Endothelial cell of umbilical vein (primary cell): ENCODE measurements at regions not wholly inside any gene's neighbourhood (a gene's known extent, or its start where the extent isn't known, plus 50 kb on each side); places are given as distances from the start of the nearest gene placed in this dataset.

Source experiments
- BruUV-seq: library from RNA; stranded (reverse); fragments of 400-500 nt; replicated peaks from 2 replicates; lab custom pipeline; 2021; lab: Mats Ljungman, UMichigan
- CTCF ChIA-PET: fragments of 300-600, 350-600 bp; sonication (Branson Sonifier 250); formaldehyde crosslinking; loops from one replicate; lab custom pipeline; 2021; ENCODE audit warnings: antibody characterized with exemption, inconsistent platforms; lab: Charles Lee
- POLR2A ChIA-PET: fragments of 300-600, 350-600 bp; sonication (Branson Sonifier 250); formaldehyde crosslinking; loops from one replicate; lab custom pipeline; 2021; ENCODE audit warnings: antibody characterized with exemption, inconsistent platforms; lab: Charles Lee
- DNase-seq: peaks from one replicate; pipeline ENCODE4 v3.0.0-alpha.2; 2011; ENCODE audit warnings: low read depth, low spot score
- FAIRE-seq: peaks from 2 replicates; lab custom pipeline; 2011; peaks lifted over from hg19 to GRCh38; lab: Jason Lieb, UNC
- H2AFZ ChIP-seq: 2 replicates; pipeline ENCODE4 v1.6.0; 2012; ENCODE audit warnings: low read depth, low read length, control low read depth, inconsistent platforms
- H3K27ac ChIP-seq: 2 replicates; pipeline ENCODE4 v1.5.1; 2011; ENCODE audit warnings: low read depth, mild to moderate bottlenecking, control low read depth, low read length, moderate library complexity; ENCODE audit not compliant: insufficient read depth
- H3K27me3 ChIP-seq, 2 experiments: 2 replicates each; pipeline versions ENCODE4 v1.6.0 to v1.6.1; 2011; ENCODE audit warnings: low read length in 2 of 2, mixed read lengths in 1 of 2; ENCODE audit not compliant: control insufficient read depth in 2 of 2, insufficient read depth in 2 of 2
- H3K36me3 ChIP-seq, 2 experiments: 2 replicates in 1 of 2; 3 replicates in 1 of 2; pipeline ENCODE4 v1.5.1; 2011; ENCODE audit warnings: low read length in 2 of 2, mild to moderate bottlenecking in 1 of 2, moderate library complexity in 1 of 2; ENCODE audit not compliant: control insufficient read depth in 2 of 2, insufficient read depth in 2 of 2; ENCODE audit errors: extremely low read depth in 1 of 2
- H3K4me1 ChIP-seq: 3 replicates; pipeline ENCODE4 v1.5.1; 2011; ENCODE audit warnings: mild to moderate bottlenecking, low read length; ENCODE audit not compliant: control insufficient read depth, insufficient read depth; ENCODE audit errors: extremely low read depth
- H3K4me2 ChIP-seq: 2 replicates; pipeline ENCODE4 v1.6.1; 2011; ENCODE audit warnings: low read length, control low read depth, mixed read lengths; ENCODE audit not compliant: insufficient read depth
- H3K4me3 ChIP-seq, 3 experiments: fragments of 200-600 bp in 1 of 3; sonication (generic), shearing (Covaris generic) in 1 of 3; replicated peaks in 1 of 3; 2 replicates each; pipeline ENCODE4 v1.5.1; 2011 to 2016; ENCODE audit warnings: control low read depth in 3 of 3, low read length in 3 of 3, mild to moderate bottlenecking in 2 of 3, inconsistent platforms in 1 of 3, low read depth in 1 of 3, moderate library complexity in 1 of 3; ENCODE audit not compliant: insufficient read depth in 1 of 3
- H3K79me2 ChIP-seq: 2 replicates; pipeline ENCODE4 v1.6.0; 2012; ENCODE audit warnings: low read length, inconsistent platforms; ENCODE audit not compliant: control insufficient read depth, insufficient read depth
- H3K9ac ChIP-seq: replicated peaks from 2 replicates; pipeline ENCODE3; 2011; ENCODE audit warnings: low read length, control low read depth; ENCODE audit not compliant: insufficient read depth; ENCODE audit errors: extremely low read depth
- H3K9me1 ChIP-seq: replicated peaks from 3 replicates; pipeline ENCODE4 v1.6.0; 2011; ENCODE audit warnings: mild to moderate bottlenecking, low read length; ENCODE audit not compliant: control insufficient read depth, insufficient read depth; ENCODE audit errors: extremely low read depth
- H3K9me3 ChIP-seq: replicated peaks from 2 replicates; pipeline ENCODE4 v1.5.1; 2012; ENCODE audit warnings: low read length, inconsistent platforms; ENCODE audit not compliant: control insufficient read depth, insufficient read depth
- H4K20me1 ChIP-seq: replicated peaks from 2 replicates; pipeline ENCODE3; 2011; ENCODE audit warnings: mild to moderate bottlenecking, low read length; ENCODE audit not compliant: control insufficient read depth, insufficient read depth; ENCODE audit errors: extremely low read depth
- EZH2 ChIP-seq: IDR thresholded peaks from 2 replicates; pipeline ENCODE4 v1.6.1; 2012; ENCODE audit warnings: borderline replicate concordance, low read depth, mild to moderate bottlenecking, moderate library complexity, low read length, inconsistent platforms; ENCODE audit not compliant: severe bottlenecking
- FOS ChIP-seq: IDR thresholded peaks from 2 replicates; pipeline ENCODE4 v1.6.1; 2011; ENCODE audit warnings: mild to moderate bottlenecking, low read length, moderate library complexity, borderline replicate concordance; ENCODE audit not compliant: insufficient read depth
- GATA2 ChIP-seq: IDR thresholded peaks from 2 replicates; pipeline ENCODE4 v1.7.0; 2011; ENCODE audit warnings: low read depth, mild to moderate bottlenecking, moderate library complexity, mixed read lengths, low read length; ENCODE audit not compliant: insufficient read length, insufficient read depth
- JUN ChIP-seq: IDR thresholded peaks from 2 replicates; pipeline ENCODE4 v1.6.1; 2011; ENCODE audit warnings: borderline replicate concordance, low read depth; ENCODE audit not compliant: insufficient read length, insufficient read depth
- MYC ChIP-seq: IDR thresholded peaks from one replicate; pipeline ENCODE4 v1.6.1; 2011; ENCODE audit warnings: mild to moderate bottlenecking, low read depth, low read length
- POLR2A ChIP-seq: IDR thresholded peaks from 2 replicates; pipeline ENCODE4 v1.6.1; 2012; ENCODE audit warnings: low read depth, mild to moderate bottlenecking, control low read depth, low read length
- POLR2AphosphoS5 ChIP-seq: IDR thresholded peaks from 2 replicates; pipeline ENCODE4 v1.6.1; 2012; ENCODE audit warnings: low read depth, mild to moderate bottlenecking, control low read depth, low read length, moderate library complexity; ENCODE audit not compliant: insufficient read depth
- dilution Hi-C: fragments of 300-500 bp; cut with MboI; formaldehyde crosslinking; loops from one replicate; pipeline ENCODE4 v1.15.0; 2019; ENCODE audit warnings: low sequenced_read_pairs; ENCODE audit not compliant: extremely low pct_ligation_motif_present
- intact Hi-C: fragments of 100-400 bp; cut with micrococcal nuclease; formaldehyde crosslinking; loops from one replicate; pipeline ENCODE4 v1.10.0; 2022
- TF ChIP-seq, protein P1 (sequence below): IDR thresholded peaks from 2 replicates; pipeline ENCODE4 v1.6.1; 2011; ENCODE audit not compliant: insufficient read depth, insufficient read length
- TF ChIP-seq, protein P2 (sequence below), 2 donors: IDR thresholded peaks; 1 replicate in 1 of 2; 2 replicates in 1 of 2; pipeline ENCODE4 v1.5.1; 2011; ENCODE audit warnings: low read length in 2 of 2, mild to moderate bottlenecking in 2 of 2, moderate library complexity in 2 of 2, control low read depth in 1 of 2, inconsistent platforms in 1 of 2, low read depth in 1 of 2; ENCODE audit not compliant: insufficient read depth in 1 of 2; ENCODE audit errors: extremely low read depth in 1 of 2

DNA sequence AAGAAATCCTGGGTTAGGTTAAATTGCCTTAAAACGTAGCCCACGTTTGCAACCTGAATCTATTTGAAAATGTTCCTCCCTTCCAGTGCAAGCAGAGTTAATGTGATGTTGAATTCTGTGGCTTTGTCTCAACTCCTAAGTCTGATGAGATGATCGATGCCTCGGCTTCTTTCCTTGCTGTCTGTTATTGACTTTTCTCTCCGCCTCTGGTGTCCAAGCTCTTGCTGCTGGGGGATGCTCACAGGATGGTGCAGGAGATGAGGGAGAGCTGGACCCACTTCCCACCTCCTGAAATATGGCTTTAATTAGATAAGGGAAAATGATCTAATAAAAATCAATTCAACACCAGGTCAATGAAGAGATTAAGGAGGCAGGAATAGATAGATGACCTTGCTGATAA is 407.9 kb upstream of the RGMA start:
- dilution Hi-C loops (no loop called here), intact Hi-C loops (no loop called here)
- no peak overlapping the region for H3K27ac ChIP-seq
- no peak overlapping the region for H3K9ac ChIP-seq
- H3K79me2 ChIP-seq = no peaks in the 10 kb centered on the region
- no peak overlapping the region for H3K4me3 ChIP-seq
- ChIA-PET CTCF (no interaction called here), POLR2A (no interaction called here)
- no peaks in the 10 kb centered on the region for H3K27me3 ChIP-seq
- H3K9me3 ChIP-seq = peaks cover 4% of the 10 kb centered on the region
- H3K36me3 ChIP-seq = no peaks in the 10 kb centered on the region
- FAIRE-seq = no peak
- no TSS peak for BruUV-seq
- no peak for DNase-seq
- H3K4me1 ChIP-seq = no peaks in the 10 kb centered on the region
- H3K4me2 ChIP-seq = no peak overlapping the region
- H2AFZ ChIP-seq = no peak overlapping the region
- H3K9me1 ChIP-seq = no peaks in the 10 kb centered on the region
- TF ChIP-seq, protein P1, sequence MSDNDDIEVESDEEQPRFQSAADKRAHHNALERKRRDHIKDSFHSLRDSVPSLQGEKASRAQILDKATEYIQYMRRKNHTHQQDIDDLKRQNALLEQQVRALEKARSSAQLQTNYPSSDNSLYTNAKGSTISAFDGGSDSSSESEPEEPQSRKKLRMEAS = no peak
- no peak for TF ChIP-seq JUN
- TF ChIP-seq, protein P2, sequence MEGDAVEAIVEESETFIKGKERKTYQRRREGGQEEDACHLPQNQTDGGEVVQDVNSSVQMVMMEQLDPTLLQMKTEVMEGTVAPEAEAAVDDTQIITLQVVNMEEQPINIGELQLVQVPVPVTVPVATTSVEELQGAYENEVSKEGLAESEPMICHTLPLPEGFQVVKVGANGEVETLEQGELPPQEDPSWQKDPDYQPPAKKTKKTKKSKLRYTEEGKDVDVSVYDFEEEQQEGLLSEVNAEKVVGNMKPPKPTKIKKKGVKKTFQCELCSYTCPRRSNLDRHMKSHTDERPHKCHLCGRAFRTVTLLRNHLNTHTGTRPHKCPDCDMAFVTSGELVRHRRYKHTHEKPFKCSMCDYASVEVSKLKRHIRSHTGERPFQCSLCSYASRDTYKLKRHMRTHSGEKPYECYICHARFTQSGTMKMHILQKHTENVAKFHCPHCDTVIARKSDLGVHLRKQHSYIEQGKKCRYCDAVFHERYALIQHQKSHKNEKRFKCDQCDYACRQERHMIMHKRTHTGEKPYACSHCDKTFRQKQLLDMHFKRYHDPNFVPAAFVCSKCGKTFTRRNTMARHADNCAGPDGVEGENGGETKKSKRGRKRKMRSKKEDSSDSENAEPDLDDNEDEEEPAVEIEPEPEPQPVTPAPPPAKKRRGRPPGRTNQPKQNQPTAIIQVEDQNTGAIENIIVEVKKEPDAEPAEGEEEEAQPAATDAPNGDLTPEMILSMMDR (IDR thresholded peaks at IDR 0.05; ENCODE audit: extremely low read depth in 1 of 2, insufficient read depth in 1 of 2, low read depth in 1 of 2, low read length in 2 of 2) = no peak
- no peak for TF ChIP-seq GATA2
- TF ChIP-seq POLR2AphosphoS5 = no peak
- no peak for TF ChIP-seq MYC
- no peak for TF ChIP-seq POLR2A
- no peak for TF ChIP-seq FOS
- TF ChIP-seq EZH2 = no peak
- H4K20me1 ChIP-seq = no peaks in the 10 kb centered on the region
